HCT116 (cell line): ENCODE measurements at regions not wholly inside any gene's neighbourhood (a gene's known extent, or its start where the extent isn't known, plus 50 kb on each side); places are given as distances from the start of the nearest gene placed in this dataset.

Source experiments
- ATAC-seq: fragments of 200-7000 bp; cut with Tn5 transposase; 2 replicates; pipeline ENCODE4 v1.9.1; 2020; ENCODE audit warnings: mild to moderate bottlenecking, moderate library complexity
- BruUV-seq: library from RNA; stranded (reverse); fragments of 400-500 nt; replicated peaks from 2 replicates; lab custom pipeline; 2021; lab: Mats Ljungman, UMichigan
- CTCF ChIA-PET: fragments of 300-600 bp; sonication (Branson Sonifier 250); formaldehyde crosslinking; loops from one replicate; lab custom pipeline; 2021; ENCODE audit warnings: antibody characterized with exemption; lab: Charles Lee
- POLR2A ChIA-PET: fragments of 300-600, 350-600 bp; sonication (Branson Sonifier 250); formaldehyde crosslinking; loops from one replicate; lab custom pipeline; 2021; ENCODE audit warnings: antibody characterized with exemption; lab: Charles Lee
- RAD21 ChIA-PET, 2 experiments: fragments of 300-600 bp; sonication (Branson Sonifier 250); formaldehyde crosslinking; loops; one replicate each; lab custom pipeline; 2023; ENCODE audit warnings: low total read pairs in 2 of 2; ENCODE audit not compliant: uncharacterized antibody in 2 of 2, unreplicated experiment in 2 of 2, low non-redundant PET in 1 of 2; lab: Charles Lee
- DNase-seq: peaks from one replicate; pipeline ENCODE4 v3.0.0-alpha.2; 2010; ENCODE audit warnings: low read depth, low spot score
- H2AFZ ChIP-seq: fragments of 200-600 bp; shearing (Covaris generic), sonication (generic); 2 replicates; pipeline ENCODE4 v1.6.1; 2017; ENCODE audit warnings: low read depth, mixed run types, mixed read lengths, antibody characterized with exemption, low read length; ENCODE audit not compliant: poor library complexity, severe bottlenecking
- H3K27ac ChIP-seq: 2 replicates; pipeline ENCODE4 v1.5.1; 2012; ENCODE audit warnings: low read depth, low read length
- H3K27me3 ChIP-seq: fragments of 200-600 bp; sonication (generic); 2 replicates; pipeline ENCODE4 v1.6.1; 2016; ENCODE audit warnings: mixed run types, low read length, mixed read lengths; ENCODE audit not compliant: insufficient read depth
- H3K36me3 ChIP-seq, 2 experiments: fragments of 200-500 bp in 1 of 2; fragments of 200-600 bp in 1 of 2; sonication (Bioruptor generic) in 1 of 2; sonication (generic) in 1 of 2; 2 replicates each; pipeline versions ENCODE4 v1.5.1 to v1.6.1; 2014 to 2016; ENCODE audit warnings: low read length in 2 of 2, inconsistent platforms in 1 of 2, mixed read lengths in 1 of 2, mixed run types in 1 of 2; ENCODE audit not compliant: insufficient read depth in 2 of 2, control insufficient read depth in 1 of 2
- H3K4me1 ChIP-seq, 2 experiments: fragments of 200-600 bp in 1 of 2; sonication (generic) in 1 of 2; 2 replicates each; pipeline versions ENCODE4 v1.5.1 to v1.6.1; 2012 to 2017; ENCODE audit warnings: low read length in 2 of 2, inconsistent platforms in 1 of 2, mild to moderate bottlenecking in 1 of 2, mixed read lengths in 1 of 2, mixed run types in 1 of 2, moderate library complexity in 1 of 2; ENCODE audit not compliant: insufficient read depth in 2 of 2, control insufficient read depth in 1 of 2
- H3K4me2 ChIP-seq: fragments of 200-600 bp; sonication (generic); 2 replicates; pipeline ENCODE4 v1.6.1; 2017; ENCODE audit warnings: mixed run types, low read length, mixed read lengths
- H3K4me3 ChIP-seq, 2 experiments: fragments of 200-600 bp in 1 of 2; sonication (generic) in 1 of 2; replicated peaks in 1 of 2; 2 replicates each; pipeline ENCODE4 v1.5.1; 2011 to 2016; ENCODE audit warnings: low read length in 2 of 2, control low read depth in 1 of 2, low read depth in 1 of 2, mild to moderate bottlenecking in 1 of 2, mixed read lengths in 1 of 2, mixed run types in 1 of 2
- H3K79me2 ChIP-seq: fragments of 200-600 bp; sonication (generic); 2 replicates; pipeline ENCODE4 v1.6.1; 2017; ENCODE audit warnings: mild to moderate bottlenecking, mixed run types, low read length, moderate library complexity, mixed read lengths; ENCODE audit not compliant: insufficient read depth
- H3K9ac ChIP-seq: fragments of 200-600 bp; sonication (generic); 2 replicates; pipeline ENCODE4 v1.6.1; 2016; ENCODE audit warnings: low read length, mixed read lengths
- H3K9me2 ChIP-seq: fragments of 200-600 bp; sonication (generic), shearing (Covaris generic); 2 replicates; pipeline ENCODE4 v1.6.1; 2017; ENCODE audit warnings: mixed run types, mild to moderate bottlenecking, moderate library complexity; ENCODE audit not compliant: insufficient read depth
- H3K9me3 ChIP-seq, 2 experiments: fragments of 200-500 bp in 1 of 2; fragments of 200-600 bp in 1 of 2; sonication (Bioruptor generic) in 1 of 2; sonication (generic) in 1 of 2; 2 replicates each; pipeline ENCODE4 v1.6.1; 2014 to 2017; ENCODE audit warnings: low read length in 2 of 2, mixed read lengths in 2 of 2, inconsistent platforms in 1 of 2, low read depth in 1 of 2, mild to moderate bottlenecking in 1 of 2, mixed run types in 1 of 2, moderate library complexity in 1 of 2; ENCODE audit not compliant: control insufficient read depth in 1 of 2, insufficient read depth in 1 of 2
- H4K20me1 ChIP-seq: fragments of 200-600 bp; sonication (generic), shearing (Covaris generic); 2 replicates; pipeline ENCODE4 v1.6.1; 2017; ENCODE audit warnings: mixed run types, mild to moderate bottlenecking, moderate library complexity; ENCODE audit not compliant: insufficient read depth
- EZH2 ChIP-seq: fragments of 200-600 bp; sonication (generic); IDR thresholded peaks from 2 replicates; pipeline ENCODE4 v1.6.1; 2017; ENCODE audit warnings: antibody characterized with exemption, mixed run types
- EZH2phosphoT487 ChIP-seq: fragments of 200-600 bp; IDR thresholded peaks from 2 replicates; pipeline ENCODE4 v1.6.1; 2018; ENCODE audit warnings: antibody characterized with exemption, borderline replicate concordance
- FOSL1 ChIP-seq: IDR thresholded peaks from 2 replicates; pipeline ENCODE4 v1.6.1; 2012; ENCODE audit warnings: low read depth
- JUND ChIP-seq: IDR thresholded peaks from 2 replicates; pipeline ENCODE4 v1.6.1; 2012
- POLR2A ChIP-seq: IDR thresholded peaks from 2 replicates; pipeline ENCODE4 v1.7.0; 2011; ENCODE audit warnings: borderline replicate concordance; ENCODE audit not compliant: insufficient read depth, insufficient read length; ENCODE audit errors: extremely low read depth
- SIN3A ChIP-seq: IDR thresholded peaks from 2 replicates; pipeline ENCODE4 v1.6.1; 2012; ENCODE audit warnings: low read depth
- ZFX ChIP-seq: fragments of 450-650 bp; IDR thresholded peaks from 2 replicates; pipeline ENCODE4 v1.6.1; 2017
- intact Hi-C: fragments of 100-400 bp; cut with micrococcal nuclease; formaldehyde crosslinking; loops from 2 replicates; pipeline ENCODE4 v1.10.0; 2022
- TF ChIP-seq, protein P1 (sequence below): IDR thresholded peaks from 2 replicates; pipeline ENCODE4 v1.6.1; 2011; ENCODE audit warnings: mild to moderate bottlenecking, low read length, moderate library complexity; ENCODE audit not compliant: insufficient replicate concordance; ENCODE audit errors: extremely low read depth

DNA sequence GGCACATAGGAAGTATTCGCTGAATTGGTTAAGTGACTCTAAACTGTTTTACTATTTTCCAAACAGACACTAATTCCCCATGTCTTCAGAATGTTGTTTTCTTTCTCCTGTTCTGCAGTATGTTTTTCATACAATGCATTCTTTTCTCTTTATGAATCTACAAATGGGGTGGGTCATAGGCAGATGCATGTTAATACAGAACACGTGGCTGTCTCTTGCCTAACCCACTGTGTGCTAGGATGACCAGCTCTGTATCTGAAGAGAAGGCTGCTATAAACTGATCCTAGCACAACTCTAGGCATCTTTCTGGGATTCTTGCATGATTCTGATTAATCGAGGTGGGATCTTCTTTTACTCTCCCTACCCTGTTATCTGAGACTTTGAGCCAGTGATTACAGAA, 826.0 kb downstream of the PLCL1 start:
- peaks cover 10% of the 10 kb centered on the region; the same call in 1 of the 2 replicates for H3K27me3 ChIP-seq
- RAD21 ChIA-PET = no interaction called here
- no peak overlapping the region for H3K9ac ChIP-seq
- H3K9me3 ChIP-seq = no peaks in the 10 kb centered on the region; a peak in 1 of 4 replicates
- no peak overlapping the region for H3K4me3 ChIP-seq
- no peaks in the 10 kb centered on the region for H3K4me1 ChIP-seq
- intact Hi-C loops = no loop called here
- POLR2A ChIA-PET = no interaction called here
- H3K27ac ChIP-seq = no peak overlapping the region
- CTCF ChIA-PET = no interaction called here
- no peaks in the 10 kb centered on the region for H3K79me2 ChIP-seq
- no peak for DNase-seq
- no peaks in the 10 kb centered on the region for H4K20me1 ChIP-seq
- BruUV-seq = no TSS peak
- H2AFZ ChIP-seq = no peak overlapping the region
- TF ChIP-seq EZH2 (no peak), SIN3A (no peak)
- TF ChIP-seq, all 23 proteins: peak for 0
- H3K36me3 ChIP-seq = no peaks in the 10 kb centered on the region
- no peak overlapping the region for H3K4me2 ChIP-seq
- no peaks in the 10 kb centered on the region for H3K9me2 ChIP-seq
- ATAC-seq = no peak

DNA sequence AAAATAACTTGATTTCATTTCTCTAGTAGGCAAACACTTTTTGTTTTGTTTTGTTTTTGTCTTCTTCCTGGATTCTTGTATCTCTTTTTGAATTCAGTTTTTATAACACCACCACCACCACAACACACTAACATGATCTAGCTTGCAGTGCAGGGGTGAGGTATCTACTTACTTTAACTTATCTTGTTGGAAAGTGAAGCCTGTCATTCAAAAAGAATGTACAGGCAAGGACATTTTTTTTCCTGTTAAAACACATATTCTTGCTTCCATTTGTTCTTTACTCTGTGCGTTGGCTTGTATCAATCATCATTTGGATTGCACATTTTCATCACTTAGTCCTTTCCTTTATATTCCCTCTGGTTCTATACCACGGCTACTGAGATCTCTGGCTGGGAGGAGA, 824.2 kb downstream of the PLCL1 start:
- Histone ChIP-seq H3K9me3 (no peaks in the 10 kb centered on the region; a peak in 1 of 4 replicates), H3K4me3 (no peak overlapping the region), H3K4me1 (no peaks in the 10 kb centered on the region), H3K4me2 (no peak overlapping the region), H3K36me3 (no peaks in the 10 kb centered on the region), H4K20me1 (no peaks in the 10 kb centered on the region), H3K9ac (no peak overlapping the region), H3K27me3 (peaks cover 7% of the 10 kb centered on the region; the same call in 1 of the 2 replicates), H3K79me2 (no peaks in the 10 kb centered on the region), H3K9me2 (no peaks in the 10 kb centered on the region), H3K27ac (no peak overlapping the region), H2AFZ (no peak overlapping the region)
- POLR2A ChIA-PET = no interaction called here
- no TSS peak for BruUV-seq
- CTCF ChIA-PET = no interaction called here
- no peak for TF ChIP-seq FOSL1
- no peak for TF ChIP-seq ZFX
- TF ChIP-seq JUND = no peak
- TF ChIP-seq, protein P1, sequence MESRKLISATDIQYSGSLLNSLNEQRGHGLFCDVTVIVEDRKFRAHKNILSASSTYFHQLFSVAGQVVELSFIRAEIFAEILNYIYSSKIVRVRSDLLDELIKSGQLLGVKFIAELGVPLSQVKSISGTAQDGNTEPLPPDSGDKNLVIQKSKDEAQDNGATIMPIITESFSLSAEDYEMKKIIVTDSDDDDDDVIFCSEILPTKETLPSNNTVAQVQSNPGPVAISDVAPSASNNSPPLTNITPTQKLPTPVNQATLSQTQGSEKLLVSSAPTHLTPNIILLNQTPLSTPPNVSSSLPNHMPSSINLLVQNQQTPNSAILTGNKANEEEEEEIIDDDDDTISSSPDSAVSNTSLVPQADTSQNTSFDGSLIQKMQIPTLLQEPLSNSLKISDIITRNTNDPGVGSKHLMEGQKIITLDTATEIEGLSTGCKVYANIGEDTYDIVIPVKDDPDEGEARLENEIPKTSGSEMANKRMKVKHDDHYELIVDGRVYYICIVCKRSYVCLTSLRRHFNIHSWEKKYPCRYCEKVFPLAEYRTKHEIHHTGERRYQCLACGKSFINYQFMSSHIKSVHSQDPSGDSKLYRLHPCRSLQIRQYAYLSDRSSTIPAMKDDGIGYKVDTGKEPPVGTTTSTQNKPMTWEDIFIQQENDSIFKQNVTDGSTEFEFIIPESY = no peak
- no peak for TF ChIP-seq EZH2phosphoT487
- no peak for TF ChIP-seq POLR2A
- RAD21 ChIA-PET = no interaction called here
- ATAC-seq (no peak), DNase-seq (no peak)
- intact Hi-C loops = no loop called here
